Breast epithelium (tissue), 3 donors: ENCODE measurements at regions not wholly inside any gene's neighbourhood (a gene's known extent, or its start where the extent isn't known, plus 50 kb on each side); places are given as distances from the start of the nearest gene placed in this dataset.

ENCODE experiments used
- POLR2A ChIP-seq: fragments of 450-650 bp; IDR thresholded peaks from one replicate; pipeline ENCODE4 v1.6.1; 2016; ENCODE audit warnings: antibody characterized with exemption, mild to moderate bottlenecking, moderate library complexity
- TF ChIP-seq, protein P1 (sequence below), 3 donors: fragments of 450-650 bp; IDR thresholded peaks; one replicate each; pipeline ENCODE4 v1.5.1; 2016 to 2017; ENCODE audit warnings: antibody characterized with exemption in 3 of 3, mild to moderate bottlenecking in 3 of 3, moderate library complexity in 3 of 3

DNA sequence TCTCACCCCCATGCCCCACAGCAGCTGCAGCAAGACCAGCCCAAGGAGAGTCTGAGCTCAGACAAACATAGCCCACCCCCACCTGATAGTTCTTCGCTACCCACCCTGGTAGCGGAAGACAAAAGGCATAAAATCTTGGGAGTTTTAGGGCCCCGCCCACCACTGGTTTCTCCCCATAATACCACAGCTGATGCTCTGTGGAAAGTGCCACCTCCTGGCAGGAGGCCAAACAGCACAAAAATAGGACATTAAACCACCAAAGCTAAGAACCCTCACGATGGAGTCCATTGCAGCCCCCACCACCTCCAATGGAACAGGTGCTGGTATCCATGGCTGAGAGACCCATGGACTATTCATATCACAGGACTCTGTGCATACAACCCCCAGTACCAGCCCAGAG lies 226.7 kb downstream of the SNCA start:
- no peak for TF ChIP-seq POLR2A
- TF ChIP-seq, protein P1, sequence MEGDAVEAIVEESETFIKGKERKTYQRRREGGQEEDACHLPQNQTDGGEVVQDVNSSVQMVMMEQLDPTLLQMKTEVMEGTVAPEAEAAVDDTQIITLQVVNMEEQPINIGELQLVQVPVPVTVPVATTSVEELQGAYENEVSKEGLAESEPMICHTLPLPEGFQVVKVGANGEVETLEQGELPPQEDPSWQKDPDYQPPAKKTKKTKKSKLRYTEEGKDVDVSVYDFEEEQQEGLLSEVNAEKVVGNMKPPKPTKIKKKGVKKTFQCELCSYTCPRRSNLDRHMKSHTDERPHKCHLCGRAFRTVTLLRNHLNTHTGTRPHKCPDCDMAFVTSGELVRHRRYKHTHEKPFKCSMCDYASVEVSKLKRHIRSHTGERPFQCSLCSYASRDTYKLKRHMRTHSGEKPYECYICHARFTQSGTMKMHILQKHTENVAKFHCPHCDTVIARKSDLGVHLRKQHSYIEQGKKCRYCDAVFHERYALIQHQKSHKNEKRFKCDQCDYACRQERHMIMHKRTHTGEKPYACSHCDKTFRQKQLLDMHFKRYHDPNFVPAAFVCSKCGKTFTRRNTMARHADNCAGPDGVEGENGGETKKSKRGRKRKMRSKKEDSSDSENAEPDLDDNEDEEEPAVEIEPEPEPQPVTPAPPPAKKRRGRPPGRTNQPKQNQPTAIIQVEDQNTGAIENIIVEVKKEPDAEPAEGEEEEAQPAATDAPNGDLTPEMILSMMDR (IDR thresholded peaks at IDR 0.05), result no peak
